Smooth muscle cell (in vitro differentiated cells): ENCODE measurements at regions not wholly inside any gene's neighbourhood (a gene's known extent, or its start where the extent isn't known, plus 50 kb on each side); places are given as distances from the start of the nearest gene placed in this dataset.

ENCODE experiments used
- DNase-seq: peaks from one replicate; lab custom pipeline; 2025; ENCODE audit not compliant: unreplicated experiment; lab: John Stamatoyannopoulos, UW
- H2AFZ ChIP-seq: fragments of 200-600 bp; sonication (generic); 2 replicates; pipeline ENCODE4 v1.6.0; 2016; ENCODE audit warnings: antibody characterized with exemption, low read depth, mild to moderate bottlenecking
- H3F3A ChIP-seq: fragments of 200-600 bp; sonication (generic); 2 replicates; pipeline ENCODE4 v1.6.0; 2017; ENCODE audit warnings: antibody characterized with exemption, low read depth
- H3K27ac ChIP-seq: fragments of 200-600 bp; sonication (generic); 2 replicates; pipeline ENCODE4 v1.5.1; 2016; ENCODE audit warnings: low read depth, mild to moderate bottlenecking
- H3K27me3 ChIP-seq: fragments of 200-600 bp; sonication (generic); 2 replicates; pipeline ENCODE4 v1.6.1; 2016; ENCODE audit warnings: low read depth, mild to moderate bottlenecking
- H3K36me3 ChIP-seq: fragments of 200-600 bp; sonication (generic); 2 replicates; pipeline ENCODE4 v1.5.1; 2016; ENCODE audit warnings: low read depth
- H3K4me1 ChIP-seq: fragments of 200-600 bp; sonication (generic); 2 replicates; pipeline ENCODE4 v1.5.1; 2016; ENCODE audit warnings: low read depth
- H3K4me2 ChIP-seq: fragments of 200-600 bp; sonication (generic); 2 replicates; pipeline ENCODE4 v1.6.0; 2016; ENCODE audit warnings: mild to moderate bottlenecking
- H3K4me3 ChIP-seq: fragments of 200-600 bp; sonication (generic); 2 replicates; pipeline ENCODE4 v1.5.1; 2016; ENCODE audit warnings: mild to moderate bottlenecking
- H3K79me2 ChIP-seq: fragments of 200-600 bp; sonication (generic); 2 replicates; pipeline ENCODE4 v1.6.0; 2016; ENCODE audit warnings: low read depth, mild to moderate bottlenecking
- H3K9ac ChIP-seq: fragments of 200-600 bp; sonication (generic); 2 replicates; pipeline ENCODE4 v1.6.0; 2016; ENCODE audit warnings: low read depth
- H3K9me3 ChIP-seq: fragments of 200-600 bp; sonication (generic); replicated peaks from 2 replicates; pipeline ENCODE4 v1.5.1; 2016; ENCODE audit warnings: low read depth
- H4K20me1 ChIP-seq: fragments of 200-600 bp; sonication (generic); 2 replicates; pipeline ENCODE4 v1.6.0; 2016; ENCODE audit warnings: low read depth
- WGBS: methylation state at CpG from one replicate; pipeline ENCODE4 v1.1.7; 2016; ENCODE audit warnings: low lambda C conversion rate; 5-methylcytosine and 5-hydroxymethylcytosine counted together
- TF ChIP-seq, protein P1 (sequence below): fragments of 200-600 bp; sonication (generic); IDR thresholded peaks from 2 replicates; pipeline ENCODE4 v1.5.1; 2017; ENCODE audit warnings: borderline replicate concordance, mild to moderate bottlenecking, antibody characterized with exemption; ENCODE audit not compliant: insufficient read depth, poor library complexity, severe bottlenecking

DNA sequence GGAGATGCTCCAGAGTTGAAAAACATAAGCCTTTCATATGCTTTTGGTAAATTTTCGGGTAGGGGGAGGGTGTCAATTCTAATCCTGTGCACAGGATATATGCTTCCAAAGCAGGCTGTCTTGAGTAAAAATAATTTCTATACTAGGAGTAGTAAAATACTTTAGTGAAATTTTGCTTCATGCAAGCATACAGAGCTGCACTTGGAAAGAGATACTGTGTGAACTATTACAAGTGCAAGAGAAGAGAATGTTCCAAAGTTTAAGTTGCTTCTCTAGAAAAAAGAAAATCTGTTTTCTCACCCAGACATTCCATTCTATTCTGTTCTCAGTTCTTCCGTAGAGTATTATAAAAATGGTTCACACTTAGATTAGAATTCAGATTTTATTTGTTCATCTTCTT is 324.6 kb upstream of the AADAT start:
- Histone ChIP-seq H3K9ac (no peak overlapping the region), H3K4me2 (peak overlapping the region; percentile 34), H3K9me3 (no peaks in the 10 kb centered on the region), H3K4me3 (no peak overlapping the region), H3K36me3 (no peaks in the 10 kb centered on the region), H3F3A (no peaks in the 10 kb centered on the region), H3K27me3 (no peaks in the 10 kb centered on the region), H4K20me1 (no peaks in the 10 kb centered on the region), H3K27ac (no peak overlapping the region), H3K4me1 (peaks cover 8% of the 10 kb centered on the region), H2AFZ (no peak overlapping the region), H3K79me2 (no peaks in the 10 kb centered on the region)
- WGBS: 68% methylated on average over 2 of the region's 2 CpGs
- no peak for DNase-seq
- TF ChIP-seq, protein P1, sequence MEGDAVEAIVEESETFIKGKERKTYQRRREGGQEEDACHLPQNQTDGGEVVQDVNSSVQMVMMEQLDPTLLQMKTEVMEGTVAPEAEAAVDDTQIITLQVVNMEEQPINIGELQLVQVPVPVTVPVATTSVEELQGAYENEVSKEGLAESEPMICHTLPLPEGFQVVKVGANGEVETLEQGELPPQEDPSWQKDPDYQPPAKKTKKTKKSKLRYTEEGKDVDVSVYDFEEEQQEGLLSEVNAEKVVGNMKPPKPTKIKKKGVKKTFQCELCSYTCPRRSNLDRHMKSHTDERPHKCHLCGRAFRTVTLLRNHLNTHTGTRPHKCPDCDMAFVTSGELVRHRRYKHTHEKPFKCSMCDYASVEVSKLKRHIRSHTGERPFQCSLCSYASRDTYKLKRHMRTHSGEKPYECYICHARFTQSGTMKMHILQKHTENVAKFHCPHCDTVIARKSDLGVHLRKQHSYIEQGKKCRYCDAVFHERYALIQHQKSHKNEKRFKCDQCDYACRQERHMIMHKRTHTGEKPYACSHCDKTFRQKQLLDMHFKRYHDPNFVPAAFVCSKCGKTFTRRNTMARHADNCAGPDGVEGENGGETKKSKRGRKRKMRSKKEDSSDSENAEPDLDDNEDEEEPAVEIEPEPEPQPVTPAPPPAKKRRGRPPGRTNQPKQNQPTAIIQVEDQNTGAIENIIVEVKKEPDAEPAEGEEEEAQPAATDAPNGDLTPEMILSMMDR: no peak

DNA sequence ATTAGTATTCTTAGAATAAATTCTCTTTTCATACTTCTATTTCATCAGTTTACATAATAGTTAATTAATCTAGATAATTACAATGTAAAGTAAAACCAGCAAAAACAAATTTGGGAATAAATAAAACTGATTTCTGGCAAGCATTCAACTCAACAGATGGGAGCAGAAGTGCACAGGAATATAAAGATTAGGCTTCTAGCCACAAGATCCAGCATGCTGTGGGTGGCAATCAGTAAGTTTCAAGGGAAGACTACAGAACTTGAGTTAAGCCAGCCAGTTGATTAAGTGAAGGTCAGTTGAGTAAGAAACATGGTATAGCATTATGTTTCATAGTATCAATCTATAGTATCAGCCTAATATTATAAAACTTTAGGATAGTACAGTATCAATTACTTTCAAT is 324.2 kb upstream of the AADAT start:
- TF ChIP-seq, protein P1: no peak
- Histone ChIP-seq H2AFZ (no peak overlapping the region), H3K79me2 (no peaks in the 10 kb centered on the region), H3K4me1 (peaks cover 8% of the 10 kb centered on the region), H3F3A (no peaks in the 10 kb centered on the region), H3K9ac (no peak overlapping the region), H3K36me3 (no peaks in the 10 kb centered on the region), H3K4me3 (no peak overlapping the region), H4K20me1 (no peaks in the 10 kb centered on the region), H3K4me2 (peak overlapping the region; percentile 34), H3K27ac (no peak overlapping the region), H3K9me3 (no peaks in the 10 kb centered on the region), H3K27me3 (no peaks in the 10 kb centered on the region)
- DNase-seq: no peak

GRCh38 chr4:170400361-170400760 is 310.6 kb upstream of the AADAT start:
- peaks cover 5% of the 10 kb centered on the region for H3K4me1 ChIP-seq
- TF ChIP-seq, protein P1: no peak
- no peak overlapping the region for H3K9ac ChIP-seq
- peak overlapping the region; percentile 50 for H3K4me2 ChIP-seq
- 20% methylated on average over 1 of the region's 1 CpG for WGBS
- no peak overlapping the region for H3K4me3 ChIP-seq
- no peaks in the 10 kb centered on the region for H3K9me3 ChIP-seq
- no peaks in the 10 kb centered on the region for H3K79me2 ChIP-seq
- peak overlapping the region; percentile 29 for H3K27ac ChIP-seq
- H4K20me1 ChIP-seq: no peaks in the 10 kb centered on the region
- H3K27me3 ChIP-seq: no peaks in the 10 kb centered on the region
- no peaks in the 10 kb centered on the region for H3K36me3 ChIP-seq
- H2AFZ ChIP-seq: peak overlapping the region; percentile 67
- no peak for DNase-seq
- H3F3A ChIP-seq: no peaks in the 10 kb centered on the region

- H3K79me2 ChIP-seq: no peaks in the 10 kb centered on the region
- H3F3A ChIP-seq: no peaks in the 10 kb centered on the region
- no peaks in the 10 kb centered on the region for H4K20me1 ChIP-seq
- no peak overlapping the region for H3K9ac ChIP-seq
- H3K4me2 ChIP-seq: peak overlapping the region; percentile 50
- WGBS: 40% methylated on average over 3 of the region's 3 CpGs
- TF ChIP-seq, protein P1: no peak
- no peaks in the 10 kb centered on the region for H3K36me3 ChIP-seq
- H3K27ac ChIP-seq: peak overlapping the region; percentile 29
- H3K4me3 ChIP-seq: no peak overlapping the region
- no peak for DNase-seq
- H2AFZ ChIP-seq: peak overlapping the region; percentile 67
- peaks cover 5% of the 10 kb centered on the region for H3K4me1 ChIP-seq
- H3K9me3 ChIP-seq: no peaks in the 10 kb centered on the region
- no peaks in the 10 kb centered on the region for H3K27me3 ChIP-seq
These were observed 310.0 kb upstream of the AADAT start for GRCh38 chr4:170399581-170400293.
